PC-3 (cell line): ENCODE measurements at regions not wholly inside any gene's neighbourhood (a gene's known extent, or its start where the extent isn't known, plus 50 kb on each side); places are given as distances from the start of the nearest gene placed in this dataset.

ENCODE experiments used
- ATAC-seq: fragments of 200-7000 bp; cut with Tn5 transposase; 2 replicates; pipeline ENCODE4 v1.9.1; 2020; ENCODE audit warnings: mild to moderate bottlenecking, moderate library complexity
- BruUV-seq: library from RNA; stranded (reverse); fragments of 400-500 nt; replicated peaks from 2 replicates; lab custom pipeline; 2021; lab: Mats Ljungman, UMichigan
- CTCF ChIA-PET: fragments of 300-600 bp; sonication (Branson Sonifier 250); formaldehyde crosslinking; loops from one replicate; lab custom pipeline; 2022; ENCODE audit warnings: antibody characterized with exemption; lab: Charles Lee
- POLR2A ChIA-PET: fragments of 300-600 bp; sonication (Branson Sonifier 250); formaldehyde crosslinking; loops from one replicate; lab custom pipeline; 2022; ENCODE audit warnings: antibody characterized with exemption; ENCODE audit not compliant: unreplicated experiment; lab: Charles Lee
- DNase-seq: peaks from one replicate; pipeline ENCODE4 v3.0.0-alpha.2; 2015
- H2AFZ ChIP-seq: fragments of 300-600 bp; sonication (generic); 2 replicates; pipeline ENCODE4 v1.6.0; 2016; ENCODE audit warnings: antibody characterized with exemption, low read length
- H3F3A ChIP-seq: fragments of 300-600 bp; sonication (generic); one replicate; pipeline ENCODE4 v1.6.0; 2017; ENCODE audit warnings: antibody characterized with exemption, low read length, control low read depth, mild to moderate bottlenecking; ENCODE audit not compliant: unreplicated experiment
- H3K27ac ChIP-seq: fragments of 300-600 bp; sonication (generic); 2 replicates; pipeline ENCODE4 v1.5.1; 2016; ENCODE audit warnings: mild to moderate bottlenecking, low read length
- H3K27me3 ChIP-seq: fragments of 300-600 bp; sonication (generic); 2 replicates; pipeline ENCODE4 v1.6.1; 2016; ENCODE audit warnings: low read length, mixed read lengths
- H3K36me3 ChIP-seq: fragments of 300-600 bp; sonication (generic); 2 replicates; pipeline ENCODE4 v1.6.1; 2016; ENCODE audit warnings: low read depth, mixed run types, low read length, mixed read lengths
- H3K4me1 ChIP-seq: fragments of 300-600 bp; sonication (generic); 2 replicates; pipeline ENCODE4 v1.5.1; 2016; ENCODE audit warnings: low read length; ENCODE audit not compliant: insufficient read depth
- H3K4me2 ChIP-seq: fragments of 300-600 bp; sonication (generic); 2 replicates; pipeline ENCODE4 v1.6.0; 2016; ENCODE audit warnings: low read length
- H3K4me3 ChIP-seq: fragments of 300-600 bp; sonication (generic); 2 replicates; pipeline ENCODE4 v1.5.1; 2016; ENCODE audit warnings: mild to moderate bottlenecking, low read length, mixed read lengths
- H3K79me2 ChIP-seq: fragments of 300-600 bp; sonication (generic); 2 replicates; pipeline ENCODE4 v1.6.1; 2017; ENCODE audit warnings: low read length, mixed read lengths
- H3K9ac ChIP-seq: fragments of 300-600 bp; sonication (generic); 2 replicates; pipeline ENCODE4 v1.6.0; 2016; ENCODE audit warnings: mild to moderate bottlenecking, low read length
- H3K9me2 ChIP-seq: fragments of 300-600 bp; sonication (generic); replicated peaks from 2 replicates; pipeline ENCODE4 v1.6.1; 2016; ENCODE audit warnings: mixed run types, low read length, mixed read lengths
- H3K9me3 ChIP-seq: fragments of 300-600 bp; sonication (generic); 2 replicates; pipeline ENCODE4 v1.6.1; 2016; ENCODE audit warnings: low read length, mixed read lengths
- H4K20me1 ChIP-seq: fragments of 300-600 bp; sonication (generic); 2 replicates; pipeline ENCODE4 v1.6.1; 2016; ENCODE audit warnings: low read length, mixed read lengths
- EZH2 ChIP-seq: fragments of 300-600 bp; sonication (generic); IDR thresholded peaks from one replicate; pipeline ENCODE4 v1.6.1; 2017; ENCODE audit warnings: antibody characterized with exemption, mild to moderate bottlenecking, low read length; ENCODE audit not compliant: unreplicated experiment
- EZH2phosphoT487 ChIP-seq: fragments of 300-600 bp; sonication (generic); IDR thresholded peaks from 2 replicates; pipeline ENCODE4 v1.6.1; 2018; ENCODE audit warnings: mild to moderate bottlenecking, antibody characterized with exemption, low read length, borderline replicate concordance
- intact Hi-C: fragments of 100-400 bp; cut with micrococcal nuclease; formaldehyde crosslinking; loops from 2 replicates; pipeline ENCODE4 v1.9.0; 2023
- TF ChIP-seq, protein P1 (sequence below): fragments of 300-600 bp; sonication (generic); conservative IDR thresholded peaks from 2 replicates; pipeline ENCODE4 v1.5.1; 2017; ENCODE audit warnings: antibody characterized with exemption, low read depth, mild to moderate bottlenecking, low read length

DNA sequence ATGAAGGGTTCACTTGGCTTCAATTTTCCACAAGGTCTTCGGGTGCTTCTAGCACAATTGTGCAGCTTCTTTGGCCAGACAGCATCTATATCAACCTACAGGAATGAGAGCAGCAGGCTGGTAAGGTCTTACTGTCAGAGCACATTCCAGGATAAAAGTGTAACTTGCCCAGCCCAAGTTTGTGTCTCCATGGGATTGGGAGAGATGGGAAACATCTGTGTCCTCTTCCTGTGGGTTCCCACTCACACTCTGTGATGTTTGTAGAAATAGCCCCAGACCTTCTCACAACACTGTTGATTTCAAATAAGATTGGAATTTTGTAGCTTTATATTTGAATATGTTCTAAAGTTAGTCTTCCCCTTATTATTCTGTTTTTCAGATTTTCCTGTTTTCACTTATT, 83.4 kb upstream of the RGS17 start:
- TF ChIP-seq EZH2phosphoT487 (no peak), EZH2 (no peak)
- TF ChIP-seq, protein P1, sequence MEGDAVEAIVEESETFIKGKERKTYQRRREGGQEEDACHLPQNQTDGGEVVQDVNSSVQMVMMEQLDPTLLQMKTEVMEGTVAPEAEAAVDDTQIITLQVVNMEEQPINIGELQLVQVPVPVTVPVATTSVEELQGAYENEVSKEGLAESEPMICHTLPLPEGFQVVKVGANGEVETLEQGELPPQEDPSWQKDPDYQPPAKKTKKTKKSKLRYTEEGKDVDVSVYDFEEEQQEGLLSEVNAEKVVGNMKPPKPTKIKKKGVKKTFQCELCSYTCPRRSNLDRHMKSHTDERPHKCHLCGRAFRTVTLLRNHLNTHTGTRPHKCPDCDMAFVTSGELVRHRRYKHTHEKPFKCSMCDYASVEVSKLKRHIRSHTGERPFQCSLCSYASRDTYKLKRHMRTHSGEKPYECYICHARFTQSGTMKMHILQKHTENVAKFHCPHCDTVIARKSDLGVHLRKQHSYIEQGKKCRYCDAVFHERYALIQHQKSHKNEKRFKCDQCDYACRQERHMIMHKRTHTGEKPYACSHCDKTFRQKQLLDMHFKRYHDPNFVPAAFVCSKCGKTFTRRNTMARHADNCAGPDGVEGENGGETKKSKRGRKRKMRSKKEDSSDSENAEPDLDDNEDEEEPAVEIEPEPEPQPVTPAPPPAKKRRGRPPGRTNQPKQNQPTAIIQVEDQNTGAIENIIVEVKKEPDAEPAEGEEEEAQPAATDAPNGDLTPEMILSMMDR = no peak
- no peak overlapping the region for H3K4me3 ChIP-seq
- no peak for DNase-seq
- no peak overlapping the region for H3K9ac ChIP-seq
- intact Hi-C loops = loop anchor here (10.0 kb wide), 1 partner anchor 180 kb away; no protein-coding TSS in a partner anchor
- H4K20me1 ChIP-seq = no peaks in the 10 kb centered on the region
- ChIA-PET POLR2A (no interaction called here), CTCF (no interaction called here)
- no peaks in the 10 kb centered on the region for H3K9me2 ChIP-seq
- BruUV-seq = no TSS peak
- H3K36me3 ChIP-seq = no peaks in the 10 kb centered on the region
- ATAC-seq = no peak
- no peak overlapping the region for H3K27ac ChIP-seq
- H2AFZ ChIP-seq = no peak overlapping the region
- H3K27me3 ChIP-seq = no peaks in the 10 kb centered on the region
- H3K79me2 ChIP-seq = no peaks in the 10 kb centered on the region
- H3K4me2 ChIP-seq = no peak overlapping the region
- no peaks in the 10 kb centered on the region for H3K9me3 ChIP-seq
- no peaks in the 10 kb centered on the region for H3F3A ChIP-seq
- H3K4me1 ChIP-seq = no peaks in the 10 kb centered on the region

- H3K79me2 ChIP-seq = no peaks in the 10 kb centered on the region
- no TSS peak for BruUV-seq
- DNase-seq = no peak
- H3K27me3 ChIP-seq = no peaks in the 10 kb centered on the region
- CTCF ChIA-PET = no interaction called here
- no peaks in the 10 kb centered on the region for H3K9me2 ChIP-seq
- H3K4me1 ChIP-seq = no peaks in the 10 kb centered on the region
- no peaks in the 10 kb centered on the region for H3K36me3 ChIP-seq
- no peak for ATAC-seq
- intact Hi-C loops = loop anchor here (2.0 to 10.0 kb wide), 2 partner anchors 43 to 175 kb away; no protein-coding TSS in a partner anchor
- no peak for TF ChIP-seq EZH2
- TF ChIP-seq, protein P1 = no peak
- no peaks in the 10 kb centered on the region for H3K9me3 ChIP-seq
- POLR2A ChIA-PET = no interaction called here
- no peak overlapping the region for H3K4me3 ChIP-seq
- no peaks in the 10 kb centered on the region for H4K20me1 ChIP-seq
- H3K4me2 ChIP-seq = no peak overlapping the region
- H2AFZ ChIP-seq = no peak overlapping the region
- no peaks in the 10 kb centered on the region for H3F3A ChIP-seq
- no peak overlapping the region for H3K9ac ChIP-seq
- no peak overlapping the region for H3K27ac ChIP-seq
These were observed 79.0 kb upstream of the RGS17 start for GRCh38 chr6:153210083-153210482.

- no peak overlapping the region for H3K4me3 ChIP-seq
- POLR2A ChIA-PET = no interaction called here
- no peak overlapping the region for H3K27ac ChIP-seq
- BruUV-seq = no TSS peak
- H3K79me2 ChIP-seq = no peaks in the 10 kb centered on the region
- no peak overlapping the region for H2AFZ ChIP-seq
- TF ChIP-seq EZH2phosphoT487 (no peak), EZH2 (no peak)
- TF ChIP-seq, protein P1 = no peak
- H3F3A ChIP-seq = no peaks in the 10 kb centered on the region
- no peaks in the 10 kb centered on the region for H3K36me3 ChIP-seq
- DNase-seq = no peak
- H3K4me2 ChIP-seq = no peak overlapping the region
- no peaks in the 10 kb centered on the region for H3K4me1 ChIP-seq
- no peaks in the 10 kb centered on the region for H3K9me2 ChIP-seq
- no peaks in the 10 kb centered on the region for H3K27me3 ChIP-seq
- H4K20me1 ChIP-seq = no peaks in the 10 kb centered on the region
- CTCF ChIA-PET = no interaction called here
- intact Hi-C loops = no loop called here
- no peak overlapping the region for H3K9ac ChIP-seq
- no peaks in the 10 kb centered on the region for H3K9me3 ChIP-seq
- ATAC-seq = no peak
These were observed 77.6 kb upstream of the RGS17 start for GRCh38 chr6:153208706-153209105.
